ENCODE measurements at regions not wholly inside any gene's neighbourhood (a gene's known extent, or its start where the extent isn't known, plus 50 kb on each side); places are given as distances from the start of the nearest gene placed in this dataset.
"Not testable (repeated sequence)": the region's sequence is repeated elsewhere in the genome, so short reads cannot be mapped to it uniquely, and the experiment has no call there.

- DNase-seq (ENCODE audit: low spot score), result no peak
- intact Hi-C loops (cut with DNase I), result no loop called here
These were observed 792.0 kb downstream of the KCNA4 start for GRCh38 chr11:29224739-29225384.

GRCh38 chr11:29219531-29219930, 797.3 kb downstream of the KCNA4 start:
- DNase-seq (ENCODE audit: low spot score); intact Hi-C loops (cut with DNase I): not testable (repeated sequence)

- intact Hi-C loops (cut with DNase I), result no loop called here
- no peak for DNase-seq (ENCODE audit: low spot score)
These were observed 798.9 kb downstream of the KCNA4 start for GRCh38 chr11:29217901-29218300.

- DNase-seq (ENCODE audit: low spot score), result no peak
- intact Hi-C loops (cut with DNase I), result no loop called here
These were observed 802.0 kb downstream of the KCNA4 start for GRCh38 chr11:29214833-29215232.

DNA sequence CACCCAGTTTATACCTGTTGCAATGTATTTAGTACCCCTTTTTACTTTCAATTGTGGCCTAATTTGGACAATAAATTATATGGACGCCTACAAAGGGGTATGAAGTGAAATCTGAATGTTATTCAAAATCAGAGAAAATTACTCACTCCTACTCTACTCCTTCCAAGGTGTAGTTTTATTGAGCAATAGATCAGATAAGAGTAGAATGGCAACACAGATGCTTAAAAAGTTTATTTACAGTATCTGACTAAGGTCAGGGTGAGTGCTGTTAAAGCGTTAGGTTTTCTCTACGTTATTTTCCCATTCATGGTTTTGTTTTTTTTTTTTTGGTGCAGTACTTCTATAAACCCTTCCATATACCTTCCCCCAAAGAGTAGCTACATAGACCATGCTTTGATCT, 805.6 kb downstream of the KCNA4 start:
- intact Hi-C loops (cut with DNase I), result no loop called here
- no peak for DNase-seq (ENCODE audit: low spot score)

DNA sequence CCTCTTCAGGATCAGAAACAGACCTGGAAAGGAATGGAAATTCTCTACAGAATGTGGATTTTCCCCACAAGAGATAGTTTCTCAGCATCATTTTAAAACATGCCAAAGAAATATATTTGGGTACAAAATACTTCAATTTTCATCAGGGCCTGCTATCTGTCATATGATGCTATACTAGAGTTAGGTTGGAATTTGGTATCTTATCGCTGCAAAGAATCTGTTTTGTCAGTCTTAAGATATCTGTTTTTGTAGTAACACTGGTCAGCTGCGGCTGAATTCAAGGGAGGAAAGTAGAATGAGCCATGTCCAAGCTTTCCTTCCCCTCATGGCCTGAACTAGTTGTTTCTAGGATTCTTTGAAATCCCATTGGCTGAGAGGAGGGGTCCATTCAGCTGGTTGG, 806.4 kb downstream of the KCNA4 start:
- intact Hi-C loops (cut with DNase I), result no loop called here

DNA sequence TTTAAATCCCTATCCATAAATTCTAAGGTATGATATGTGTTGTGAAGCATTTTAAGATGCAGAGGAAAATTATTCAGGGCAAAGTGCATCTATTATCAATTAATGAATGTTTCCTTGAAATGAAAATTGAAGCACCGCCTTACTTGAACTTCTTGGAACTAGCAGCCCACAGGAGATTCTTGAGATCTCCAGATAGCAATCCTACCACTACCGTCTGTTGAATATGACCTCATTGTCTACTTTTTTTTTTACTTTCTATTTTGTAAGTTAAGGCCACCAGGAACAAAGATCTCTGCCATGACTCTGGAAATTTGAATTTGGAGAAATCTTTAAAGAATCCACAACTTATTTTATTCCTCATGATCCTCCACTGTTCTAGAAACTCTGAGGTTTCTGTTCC, 808.7 kb downstream of the KCNA4 start:
- intact Hi-C loops (cut with DNase I), result no loop called here
- no peak for DNase-seq (ENCODE audit: low spot score)

More for the DNA sequence above, 806.4 kb downstream of the KCNA4 start:
- DNase-seq (ENCODE audit: low spot score), result no peak

DNA sequence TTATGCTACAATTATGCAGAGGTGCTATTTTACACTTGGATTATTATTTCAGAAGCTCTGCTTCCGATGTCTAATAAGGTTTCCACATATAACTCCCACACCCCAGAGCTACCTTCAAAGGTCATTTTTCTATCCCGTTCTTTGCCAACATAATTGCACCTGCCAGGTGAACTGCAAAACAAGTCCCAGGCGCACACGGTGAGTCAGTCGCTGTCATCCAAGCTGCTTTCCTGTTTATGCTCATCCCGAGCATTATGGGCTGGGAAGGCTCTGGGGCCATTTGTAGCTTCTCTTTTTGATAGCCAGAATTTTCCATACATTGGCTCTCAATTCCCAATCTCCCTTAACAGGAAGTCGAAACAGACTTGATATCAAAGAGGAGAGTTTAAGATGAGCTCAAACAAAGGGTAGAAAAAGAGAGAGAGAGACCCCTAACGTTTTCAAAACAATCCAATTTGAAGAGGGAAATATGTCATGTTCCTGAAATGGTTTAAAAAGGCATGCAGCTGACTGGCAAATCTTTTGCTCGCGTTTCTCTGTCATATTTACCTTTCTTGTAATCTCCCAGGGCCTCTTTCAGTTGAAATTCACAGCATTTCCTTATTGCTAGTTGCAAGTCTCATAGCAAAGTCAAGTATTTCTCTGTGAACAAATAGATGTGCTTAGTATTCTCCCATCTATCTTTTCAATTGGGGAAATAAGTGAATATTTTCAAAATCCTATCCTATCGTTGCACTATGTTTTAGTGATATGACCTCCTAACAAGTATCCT, 815.9 kb downstream of the KCNA4 start:
- DNase-seq (ENCODE audit: low spot score), result no peak
- intact Hi-C loops (cut with DNase I), result no loop called here

DNA sequence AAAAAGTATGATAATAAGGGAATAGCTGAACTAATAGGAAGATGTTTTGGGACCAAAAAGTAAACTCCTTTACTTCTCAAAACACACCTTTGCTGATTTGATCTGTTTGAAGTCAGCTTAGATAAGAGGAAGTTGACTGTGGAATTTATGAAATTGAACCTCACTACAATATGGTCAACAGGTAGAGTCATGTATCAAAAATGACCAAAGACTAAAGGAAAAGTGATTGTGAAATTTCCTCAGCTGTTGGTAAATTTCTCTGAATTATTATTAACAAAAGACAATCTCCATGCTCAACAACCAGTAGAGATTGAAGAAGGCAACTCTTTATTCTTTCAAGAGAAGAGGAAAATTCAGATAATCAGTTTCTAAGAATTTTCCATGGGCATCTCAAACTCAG, 826.5 kb downstream of the KCNA4 start:
- DNase-seq (ENCODE audit: low spot score), result no peak
- intact Hi-C loops (cut with DNase I), result loop anchor here in 1 of 2 donors (10.0 kb wide), 1 partner anchor 66 kb away; no protein-coding TSS in a partner anchor

- intact Hi-C loops (cut with DNase I), result no loop called here
- no peak for DNase-seq (ENCODE audit: low spot score)
These were observed 829.6 kb downstream of the KCNA4 start for GRCh38 chr11:29187215-29187614.

DNA sequence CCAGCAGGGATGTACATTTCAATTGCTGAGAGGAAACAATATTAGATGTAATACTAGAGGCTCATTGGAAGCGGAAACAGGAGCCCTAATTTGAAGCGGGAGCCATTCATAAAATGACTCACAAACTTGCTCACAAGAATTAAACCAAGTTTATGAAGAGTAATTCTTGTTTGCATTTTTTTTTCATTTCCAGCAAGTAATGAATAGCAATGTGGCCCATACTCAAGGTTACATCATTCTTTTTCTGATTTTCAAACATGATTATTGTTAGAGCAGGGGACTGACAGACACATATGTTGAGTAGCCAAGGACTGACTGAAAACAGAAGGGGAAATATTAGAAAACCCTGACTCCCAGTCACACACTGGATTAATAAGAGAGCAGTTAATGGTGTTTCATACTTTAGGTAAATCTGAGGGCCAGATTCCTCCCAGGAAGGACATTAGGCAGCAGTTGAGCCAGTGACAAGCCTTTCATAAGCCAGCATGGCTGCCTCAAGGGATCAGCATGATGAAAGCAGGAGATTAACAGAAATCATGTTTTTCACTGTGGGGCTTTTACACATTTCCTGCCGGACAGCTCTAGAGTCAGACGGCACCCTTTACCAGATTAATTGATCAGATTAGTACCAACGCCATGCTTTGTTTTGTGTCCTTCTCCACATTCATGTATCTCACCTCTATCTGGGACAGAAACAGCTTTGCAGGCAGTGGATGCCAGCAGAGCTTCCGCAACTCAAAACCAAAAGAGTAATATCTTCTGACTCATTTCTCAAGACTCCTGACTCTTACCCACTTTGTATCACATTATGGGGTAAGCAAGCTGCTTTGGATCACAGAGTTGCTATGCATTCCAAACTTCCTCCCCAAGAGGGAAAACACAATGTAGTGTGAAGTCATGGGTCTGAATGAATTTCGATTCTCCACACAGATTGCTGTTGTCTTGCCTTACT, 831.6 kb downstream of the KCNA4 start:
- DNase-seq (ENCODE audit: low spot score), result no peak
- intact Hi-C loops (cut with DNase I), result no loop called here

DNA sequence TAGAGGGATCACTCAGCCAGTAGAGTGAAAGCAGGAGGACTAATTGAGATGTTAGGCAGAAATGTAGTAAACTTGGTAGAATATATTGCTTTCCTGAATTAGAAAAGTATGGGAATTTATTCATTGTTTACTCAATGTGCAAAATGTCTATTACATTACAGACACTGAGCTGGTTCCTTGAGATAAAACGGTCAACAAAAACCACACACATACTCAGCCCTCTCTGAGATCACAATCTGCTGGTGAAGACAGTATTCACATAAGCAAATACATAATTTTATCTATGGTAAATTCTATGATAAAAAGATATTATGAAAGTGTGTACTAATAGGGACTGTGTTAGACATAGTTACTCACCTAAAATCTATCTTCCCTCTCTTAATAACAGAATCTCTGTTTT, 833.5 kb downstream of the KCNA4 start:
- DNase-seq (ENCODE audit: low spot score), result no peak
- intact Hi-C loops (cut with DNase I), result no loop called here

GRCh38 chr11:29173660-29174062, 843.2 kb downstream of the KCNA4 start:
- intact Hi-C loops (cut with DNase I), result no loop called here
- no peak for DNase-seq (ENCODE audit: low spot score)

GRCh38 chr11:29171360-29171950, 845.4 kb downstream of the KCNA4 start:
- no peak for DNase-seq (ENCODE audit: low spot score)
- intact Hi-C loops (cut with DNase I), result no loop called here

GRCh38 chr11:29166306-29166705, 850.5 kb downstream of the KCNA4 start:
- no peak for DNase-seq (ENCODE audit: low spot score)
- intact Hi-C loops (cut with DNase I), result no loop called here

DNA sequence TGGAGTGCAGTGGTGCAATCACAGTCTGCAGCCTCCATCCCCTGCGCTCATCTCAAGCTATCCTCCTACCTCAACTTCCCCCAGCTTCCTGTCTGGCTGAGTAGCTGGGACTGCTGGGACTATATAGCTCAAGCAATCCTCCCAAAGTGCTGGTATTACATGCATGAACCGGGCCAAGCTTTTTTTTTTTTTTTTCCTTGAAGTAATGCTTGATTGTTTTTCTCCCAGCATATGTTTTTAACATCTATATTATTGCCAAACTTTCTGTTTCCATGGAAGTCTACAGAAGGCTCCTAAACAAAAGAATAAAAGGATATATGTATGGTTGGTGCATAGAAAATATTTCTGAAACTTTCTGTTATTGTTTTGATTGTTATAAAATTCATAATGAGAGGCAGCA, 853.6 kb downstream of the KCNA4 start:
- no peak for DNase-seq (ENCODE audit: low spot score)
- intact Hi-C loops (cut with DNase I), result no loop called here

GRCh38 chr11:29162491-29162890, 854.3 kb downstream of the KCNA4 start:
- no peak for DNase-seq (ENCODE audit: low spot score)

DNA sequence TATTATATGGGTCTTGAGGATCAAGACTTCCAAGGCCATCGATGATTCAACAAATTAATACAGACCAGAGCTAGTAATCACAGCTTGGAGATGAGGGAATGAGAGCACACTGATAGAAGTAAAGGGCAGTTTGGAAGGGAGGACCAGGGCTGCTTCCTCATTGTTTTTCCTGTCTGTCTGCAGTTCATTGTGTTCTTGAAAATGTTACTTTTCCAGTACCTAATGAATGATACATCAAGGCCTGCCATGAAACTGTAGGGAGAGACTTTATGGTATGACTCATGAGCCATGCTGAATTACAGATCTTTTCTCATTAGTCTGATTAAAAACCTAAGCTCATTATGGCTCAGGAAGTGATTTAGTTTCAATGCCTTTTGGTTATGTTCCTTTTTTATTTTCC, 855.6 kb downstream of the KCNA4 start:
- intact Hi-C loops (cut with DNase I), result no loop called here
- no peak for DNase-seq (ENCODE audit: low spot score)

More at GRCh38 chr11:29162491-29162890, 854.3 kb downstream of the KCNA4 start:
- intact Hi-C loops (cut with DNase I), result no loop called here

Measured in posterior vena cava (tissue), 2 donors.